HepG2 (cell line): ENCODE measurements at regions not wholly inside any gene's neighbourhood (a gene's known extent, or its start where the extent isn't known, plus 50 kb on each side); places are given as distances from the start of the nearest gene placed in this dataset.

Experiments
- ATAC-seq: fragments of 200-7000 bp; cut with Tn5 transposase; 3 replicates; pipeline ENCODE4 v1.9.1; 2020; ENCODE audit warnings: mild to moderate bottlenecking, moderate library complexity
- BruUV-seq: library from RNA; stranded (reverse); fragments of 400-500 nt; replicated peaks from 2 replicates; lab custom pipeline; 2021; lab: Mats Ljungman, UMichigan
- CTCF ChIA-PET: fragments of 300-600 bp; formaldehyde crosslinking; extraction: SDS; loops from one replicate; lab custom pipeline; 2021; ENCODE audit warnings: low total read pairs, inconsistent platforms, low intra/inter-chr PET ratio; lab: Yijun Ruan, JAX
- POLR2A ChIA-PET: fragments of 350-600 bp; sonication (Branson Sonifier 250); formaldehyde crosslinking; loops from one replicate; lab custom pipeline; 2020; ENCODE audit warnings: antibody characterized with exemption, inconsistent platforms; lab: Yijun Ruan, JAX
- DNase-seq: peaks from one replicate; pipeline ENCODE4 v3.0.0-alpha.2; 2015; ENCODE audit warnings: low spot score
- FAIRE-seq: peaks from 3 replicates; lab custom pipeline; 2011; peaks lifted over from hg19 to GRCh38; lab: Jason Lieb, UNC
- H2AFZ ChIP-seq: one replicate; pipeline ENCODE4 v1.6.1; 2011; ENCODE audit warnings: low read length, inconsistent platforms
- H3K27ac ChIP-seq: fragments of 300-600 bp; 3 replicates; pipeline ENCODE4 v1.8.0; 2011; ENCODE audit warnings: mixed run types, mild to moderate bottlenecking, mixed read lengths, low read length, inconsistent platforms; ENCODE audit not compliant: insufficient read depth; ENCODE audit errors: extremely low read length
- H3K27me3 ChIP-seq, 2 experiments: fragments of 200-600 bp in 1 of 2; 2 replicates in 1 of 2; 3 replicates in 1 of 2; pipeline versions ENCODE4 v1.6.0 to v1.8.0; 2011; ENCODE audit warnings: low read length in 2 of 2, mild to moderate bottlenecking in 2 of 2, moderate library complexity in 2 of 2, inconsistent platforms in 1 of 2; ENCODE audit not compliant: insufficient read depth in 2 of 2, control insufficient read depth in 1 of 2
- H3K36me3 ChIP-seq, 2 experiments: fragments of 200-600 bp in 1 of 2; replicated peaks in 1 of 2; 2 replicates in 1 of 2; 3 replicates in 1 of 2; pipeline versions ENCODE4 v1.5.1 to v1.8.0; 2011; ENCODE audit warnings: low read length in 2 of 2, inconsistent platforms in 1 of 2; ENCODE audit not compliant: insufficient read depth in 2 of 2, control insufficient read depth in 1 of 2
- H3K4me1 ChIP-seq: 2 replicates; pipeline ENCODE4 v1.5.1; 2012; ENCODE audit warnings: low read length, inconsistent platforms; ENCODE audit not compliant: insufficient read depth
- H3K4me2 ChIP-seq: 2 replicates; pipeline ENCODE4 v1.6.0; 2011; ENCODE audit warnings: low read depth, low read length, inconsistent platforms
- H3K4me3 ChIP-seq, 3 experiments: fragments of 200-600 bp in 1 of 3; sonication (generic), shearing (Covaris generic) in 1 of 3; replicated peaks in 1 of 3; 2 replicates each; pipeline ENCODE4 v1.5.1; 2011 to 2016; ENCODE audit warnings: low read length in 3 of 3, inconsistent platforms in 2 of 3, low read depth in 2 of 3, mild to moderate bottlenecking in 2 of 3, control low read depth in 1 of 3, mixed read lengths in 1 of 3; ENCODE audit not compliant: insufficient read depth in 1 of 3
- H3K79me2 ChIP-seq: one replicate; pipeline ENCODE4 v1.6.1; 2011; ENCODE audit warnings: low read length, inconsistent platforms; ENCODE audit not compliant: insufficient read depth
- H3K9ac ChIP-seq: 2 replicates; pipeline ENCODE4 v1.6.0; 2011; ENCODE audit warnings: mild to moderate bottlenecking, low read depth, low read length, inconsistent platforms; ENCODE audit not compliant: insufficient read depth
- H3K9me3 ChIP-seq: 2 replicates; pipeline ENCODE4 v1.5.1; 2012; ENCODE audit warnings: mild to moderate bottlenecking, low read length
- H4K20me1 ChIP-seq: 2 replicates; pipeline ENCODE4 v1.6.0; 2011; ENCODE audit warnings: inconsistent platforms, mild to moderate bottlenecking, low read length, moderate library complexity; ENCODE audit not compliant: insufficient read depth
- ASH2L ChIP-seq: fragments of 300-600, 200-600 bp; sonication (generic); IDR thresholded peaks from 2 replicates; pipeline ENCODE4 v1.7.0; 2017; ENCODE audit warnings: low read depth, mild to moderate bottlenecking, moderate library complexity, mixed read lengths, low read length; ENCODE audit not compliant: insufficient read length
- FOXJ3 ChIP-seq: sonication (generic); formaldehyde crosslinking; IDR thresholded peaks from 2 replicates; pipeline ENCODE4 v1.4.0; 2020; ENCODE audit warnings: missing genetic modification reagents, mild to moderate bottlenecking, borderline replicate concordance
- GTF2F1 ChIP-seq: fragments of 150-350 bp; IDR thresholded peaks from 2 replicates; pipeline ENCODE4 v1.6.1; 2014; ENCODE audit warnings: low read length
- KDM3A ChIP-seq: IDR thresholded peaks from 2 replicates; pipeline ENCODE4 v1.6.1; 2018; ENCODE audit warnings: low read depth, missing compliant biosample characterization
- NFE2L1 ChIP-seq: sonication (generic); formaldehyde crosslinking; IDR thresholded peaks from 2 replicates; pipeline ENCODE4 v1.4.0; 2020; ENCODE audit warnings: missing genetic modification reagents, mild to moderate bottlenecking, borderline replicate concordance
- THYN1 ChIP-seq: sonication (generic); formaldehyde crosslinking; IDR thresholded peaks from 2 replicates; pipeline ENCODE4 v1.8.1; 2023; ENCODE audit warnings: low read depth, mild to moderate bottlenecking, moderate library complexity, missing genetic modification reagents, borderline replicate concordance
- XRCC5 ChIP-seq: fragments of 200-400 bp; formaldehyde crosslinking; optimal IDR thresholded peaks from 2 replicates; pipeline ENCODE3; 2017; ENCODE audit warnings: mild to moderate bottlenecking, low read length
- ZBED4 ChIP-seq: sonication (generic); formaldehyde crosslinking; IDR thresholded peaks from 2 replicates; pipeline ENCODE4 v1.4.0; 2020; ENCODE audit warnings: missing genetic modification reagents, borderline replicate concordance
- ZBTB2 ChIP-seq: sonication (generic); formaldehyde crosslinking; IDR thresholded peaks from 2 replicates; pipeline ENCODE4 v1.8.0; 2022; ENCODE audit warnings: low read depth, missing genetic modification reagents
- ZKSCAN8 ChIP-seq: IDR thresholded peaks from 2 replicates; pipeline ENCODE4 v1.6.1; 2016; ENCODE audit warnings: borderline replicate concordance, missing genetic modification reagents, missing compliant biosample characterization
- ZSCAN9 ChIP-seq: IDR thresholded peaks from 2 replicates; pipeline ENCODE4 v1.6.1; 2016; ENCODE audit warnings: borderline replicate concordance
- WGBS: methylation state at CpG from one replicate; pipeline ENCODE4 v1.1.6; 2017; ENCODE audit warnings: low lambda C conversion rate; 5-methylcytosine and 5-hydroxymethylcytosine counted together
- in situ Hi-C: cut with HindIII; loops from 2 replicates; pipeline ENCODE4 v1.10.0; 2017; ENCODE audit warnings: low pct_unique_long_range_greater_than_20kb; ENCODE audit not compliant: extremely low pct_ligation_motif_present
- intact Hi-C: fragments of 100-400 bp; cut with micrococcal nuclease; formaldehyde crosslinking; loops from one replicate; pipeline ENCODE4 v1.10.0; 2022; ENCODE audit not compliant: unreplicated experiment

- no peak for TF ChIP-seq ZBED4
- no peak for TF ChIP-seq GTF2F1
- TF ChIP-seq NFE2L1 (CRISPR knock-in tag) = no peak
- no peak for TF ChIP-seq ZBTB2 (CRISPR knock-in tag)
- TF ChIP-seq THYN1 (CRISPR knock-in tag) = no peak
- no peak for TF ChIP-seq KDM3A (CRISPR knock-in tag)
Measured at GRCh38 chr11:95442531-95443050, 211.6 kb upstream of the SESN3 start (continued).

GRCh38 chr11:95435628-95436353 lies 204.8 kb upstream of the SESN3 start:
- Histone ChIP-seq H3K79me2 (no peaks in the 10 kb centered on the region), H2AFZ (no peak overlapping the region), H3K36me3 (no peaks in the 10 kb centered on the region), H3K4me2 (no peak overlapping the region), H3K27me3 (no peaks in the 10 kb centered on the region), H3K4me1 (no peaks in the 10 kb centered on the region), H3K4me3 (no peak overlapping the region), H3K9me3 (no peaks in the 10 kb centered on the region), H3K27ac (no peak overlapping the region), H3K9ac (no peak overlapping the region), H4K20me1 (no peaks in the 10 kb centered on the region)
- ATAC-seq = no peak
- FAIRE-seq = no peak
- TF ChIP-seq ZSCAN9 (no peak), XRCC5 (no peak), FOXJ3 (no peak), ZKSCAN8 (CRISPR knock-in tag) (no peak), ASH2L (no peak)
- in situ Hi-C loops = no loop called here
- DNase-seq = no peak
- 76% methylated on average over 1 of the region's 9 CpGs for WGBS
- no TSS peak for BruUV-seq
- CTCF ChIA-PET = no interaction called here
- intact Hi-C loops = no loop called here
- POLR2A ChIA-PET = no interaction called here
